DOHH2 (cell line): ENCODE measurements at regions not wholly inside any gene's neighbourhood (a gene's known extent, or its start where the extent isn't known, plus 50 kb on each side); places are given as distances from the start of the nearest gene placed in this dataset.

ENCODE experiments used
- H3F3A ChIP-seq: fragments of 200-600 bp; sonication (generic), shearing (Covaris generic); 2 replicates; pipeline ENCODE4 v1.6.0; 2016; ENCODE audit warnings: antibody characterized with exemption, mild to moderate bottlenecking; ENCODE audit not compliant: control insufficient read depth, insufficient read depth
- H3K27ac ChIP-seq: fragments of 200-600 bp; sonication (generic); 2 replicates; pipeline ENCODE4 v1.5.1; 2014; ENCODE audit warnings: low read depth, mild to moderate bottlenecking, low read length, moderate library complexity
- H3K27me3 ChIP-seq: fragments of 200-600 bp; sonication (generic); 2 replicates; pipeline ENCODE4 v1.6.1; 2014; ENCODE audit warnings: mild to moderate bottlenecking, low read length, mixed read lengths; ENCODE audit not compliant: control insufficient read depth
- H3K36me3 ChIP-seq: fragments of 200-600 bp; sonication (generic); 2 replicates; pipeline ENCODE4 v1.6.1; 2014; ENCODE audit warnings: mild to moderate bottlenecking, low read length, moderate library complexity, mixed read lengths; ENCODE audit not compliant: control insufficient read depth
- H3K4me1 ChIP-seq: fragments of 200-600 bp; sonication (generic); 2 replicates; pipeline ENCODE4 v1.6.1; 2014; ENCODE audit warnings: mild to moderate bottlenecking, low read length, mixed read lengths; ENCODE audit not compliant: control insufficient read depth
- H3K4me2 ChIP-seq: fragments of 200-600 bp; sonication (generic); 2 replicates; pipeline ENCODE4 v1.6.0; 2014; ENCODE audit warnings: mild to moderate bottlenecking, low read length, moderate library complexity
- H3K4me3 ChIP-seq: fragments of 200-600 bp; sonication (generic); 2 replicates; pipeline ENCODE4 v1.5.1; 2014; ENCODE audit warnings: mild to moderate bottlenecking, low read length, mixed read lengths
- H3K79me2 ChIP-seq: fragments of 200-600 bp; sonication (generic); 2 replicates; pipeline ENCODE4 v1.6.1; 2014; ENCODE audit warnings: mild to moderate bottlenecking, low read length, mixed read lengths; ENCODE audit not compliant: control insufficient read depth
- H3K9me2 ChIP-seq: fragments of 200-600 bp; sonication (generic); replicated peaks from 2 replicates; pipeline ENCODE4 v1.6.1; 2014; ENCODE audit warnings: mild to moderate bottlenecking, low read length, mixed read lengths; ENCODE audit not compliant: control insufficient read depth
- H3K9me3 ChIP-seq: fragments of 200-600 bp; sonication (generic); 2 replicates; pipeline ENCODE4 v1.6.1; 2014; ENCODE audit warnings: antibody characterized with exemption, low read length, mixed read lengths; ENCODE audit not compliant: control insufficient read depth, insufficient read depth
- H4K20me1 ChIP-seq: fragments of 200-600 bp; sonication (generic); 2 replicates; pipeline ENCODE4 v1.6.0; 2014; ENCODE audit warnings: low read depth, mild to moderate bottlenecking, antibody characterized with exemption, low read length, moderate library complexity; ENCODE audit not compliant: control insufficient read depth, insufficient read depth
- CTCF ChIP-seq: fragments of 200-600 bp; sonication (generic); IDR thresholded peaks from one replicate; pipeline ENCODE4 v1.5.1; 2014; ENCODE audit warnings: antibody characterized with exemption, mild to moderate bottlenecking, low read depth, low read length; ENCODE audit not compliant: poor library complexity, severe bottlenecking
- EZH2phosphoT487 ChIP-seq: fragments of 200-600 bp; sonication (generic); IDR thresholded peaks from 2 replicates; pipeline ENCODE4 v1.6.1; 2017; ENCODE audit warnings: borderline replicate concordance, mild to moderate bottlenecking, antibody characterized with exemption, low read length, moderate library complexity, mixed read lengths

- Histone ChIP-seq H3K9me2 (no peaks in the 10 kb centered on the region), H3K27me3 (peaks cover 13% of the 10 kb centered on the region), H3F3A (no peaks in the 10 kb centered on the region), H3K4me2 (no peak overlapping the region), H3K4me3 (no peak overlapping the region), H3K4me1 (no peaks in the 10 kb centered on the region), H3K79me2 (no peaks in the 10 kb centered on the region), H3K36me3 (no peaks in the 10 kb centered on the region), H3K9me3 (no peaks in the 10 kb centered on the region), H4K20me1 (no peaks in the 10 kb centered on the region), H3K27ac (no peak overlapping the region)
- TF ChIP-seq CTCF, result no peak
- no peak for TF ChIP-seq EZH2phosphoT487
These were observed 82.5 kb downstream of the RPL22L1 start for GRCh38 chr3:170787464-170787863.

- H3K4me2 ChIP-seq, result no peak overlapping the region
- H3K4me3 ChIP-seq, result no peak overlapping the region
- no peaks in the 10 kb centered on the region for H3K36me3 ChIP-seq
- H3K79me2 ChIP-seq, result no peaks in the 10 kb centered on the region
- H3K9me2 ChIP-seq, result no peaks in the 10 kb centered on the region
- H3K4me1 ChIP-seq, result no peaks in the 10 kb centered on the region
- H3K27me3 ChIP-seq, result peaks cover 16% of the 10 kb centered on the region
- H3F3A ChIP-seq, result no peaks in the 10 kb centered on the region
- no peak overlapping the region for H3K27ac ChIP-seq
- no peaks in the 10 kb centered on the region for H4K20me1 ChIP-seq
- TF ChIP-seq CTCF (no peak), EZH2phosphoT487 (no peak)
- H3K9me3 ChIP-seq, result no peaks in the 10 kb centered on the region
These were observed 84.5 kb downstream of the RPL22L1 start for GRCh38 chr3:170785454-170785853.

- Histone ChIP-seq H3K9me2 (no peaks in the 10 kb centered on the region), H3K4me2 (no peak overlapping the region), H3K4me3 (no peak overlapping the region), H3K9me3 (no peaks in the 10 kb centered on the region), H3K79me2 (no peaks in the 10 kb centered on the region), H3K27me3 (peaks cover 18% of the 10 kb centered on the region), H3F3A (no peaks in the 10 kb centered on the region), H3K4me1 (no peaks in the 10 kb centered on the region), H3K27ac (no peak overlapping the region), H4K20me1 (no peaks in the 10 kb centered on the region), H3K36me3 (no peaks in the 10 kb centered on the region)
- TF ChIP-seq EZH2phosphoT487, result no peak
- TF ChIP-seq CTCF, result no peak
These were observed 85.6 kb downstream of the RPL22L1 start for GRCh38 chr3:170784406-170784805.

- H3K4me1 ChIP-seq, result no peaks in the 10 kb centered on the region
- H3K9me3 ChIP-seq, result no peaks in the 10 kb centered on the region
- no peaks in the 10 kb centered on the region for H3K36me3 ChIP-seq
- H3K79me2 ChIP-seq, result no peaks in the 10 kb centered on the region
- H3K27me3 ChIP-seq, result peaks cover 19% of the 10 kb centered on the region
- H3K4me3 ChIP-seq, result no peak overlapping the region
- no peak for TF ChIP-seq CTCF
- no peaks in the 10 kb centered on the region for H3K9me2 ChIP-seq
- no peak overlapping the region for H3K27ac ChIP-seq
- no peaks in the 10 kb centered on the region for H3F3A ChIP-seq
- no peaks in the 10 kb centered on the region for H4K20me1 ChIP-seq
- H3K4me2 ChIP-seq, result no peak overlapping the region
These were observed 89.0 kb downstream of the RPL22L1 start for GRCh38 chr3:170780955-170781354.
